ENCODE measurements at regions not wholly inside any gene's neighbourhood (a gene's known extent, or its start where the extent isn't known, plus 50 kb on each side); places are given as distances from the start of the nearest gene placed in this dataset.

- Histone ChIP-seq H3K4me1 (no peaks in the 10 kb centered on the region), H3K27ac (no peak overlapping the region), H3K4me3 (no peak overlapping the region), H3K27me3 (no peaks in the 10 kb centered on the region), H3K36me3 (no peaks in the 10 kb centered on the region), H3K9me3 (no peaks in the 10 kb centered on the region)
- TF ChIP-seq POLR2AphosphoS5 (IDR thresholded peaks at IDR 0.05) = no peak
- no peak for TF ChIP-seq EP300 (IDR thresholded peaks at IDR 0.05)
- no peak for TF ChIP-seq CTCF (IDR thresholded peaks at IDR 0.05)
- TF ChIP-seq POLR2A (IDR thresholded peaks at IDR 0.05) = no peak
- 54% methylated on average over 1 of the region's 2 CpGs; no CpG with 5 or more reads in 1 of the 2 donors for WGBS, 2 donors (ENCODE audit: low coverage in 1 of 2)
- no peak for ATAC-seq
These were observed 219.3 kb upstream of the GRIN3A start for GRCh38 chr9:101957705-101958104.

GRCh38 chr9:101951598-101951997 lies 213.2 kb upstream of the GRIN3A start:
- ATAC-seq = no peak
- H3K27me3 ChIP-seq = no peaks in the 10 kb centered on the region
- no peaks in the 10 kb centered on the region for H3K36me3 ChIP-seq
- H3K9me3 ChIP-seq = no peaks in the 10 kb centered on the region
- no peaks in the 10 kb centered on the region for H3K4me1 ChIP-seq
- no peak overlapping the region for H3K4me3 ChIP-seq
- no peak overlapping the region for H3K27ac ChIP-seq
- WGBS, 2 donors (ENCODE audit: low coverage in 1 of 2) = 50 to 100% methylated on average over 1 of the region's 1 CpG
- TF ChIP-seq POLR2A (IDR thresholded peaks at IDR 0.05) (no peak), CTCF (IDR thresholded peaks at IDR 0.05) (no peak), EP300 (IDR thresholded peaks at IDR 0.05) (no peak), POLR2AphosphoS5 (IDR thresholded peaks at IDR 0.05) (no peak)

- TF ChIP-seq CTCF (IDR thresholded peaks at IDR 0.05) = no peak
- Histone ChIP-seq H3K4me1 (no peaks in the 10 kb centered on the region), H3K27ac (no peak overlapping the region), H3K36me3 (no peaks in the 10 kb centered on the region), H3K27me3 (no peaks in the 10 kb centered on the region), H3K4me3 (no peak overlapping the region), H3K9me3 (no peaks in the 10 kb centered on the region)
- ATAC-seq = no peak
- 25 to 33% methylated on average over 1 to 2 of the region's 2 CpGs for WGBS, 2 donors (ENCODE audit: low coverage in 1 of 2)
These were observed 193.3 kb upstream of the GRIN3A start for GRCh38 chr9:101931756-101932155.

GRCh38 chr9:101930783-101931182 lies 192.3 kb upstream of the GRIN3A start:
- Histone ChIP-seq H3K4me3 (no peak overlapping the region), H3K36me3 (no peaks in the 10 kb centered on the region), H3K9me3 (no peaks in the 10 kb centered on the region), H3K4me1 (no peaks in the 10 kb centered on the region), H3K27ac (no peak overlapping the region), H3K27me3 (no peaks in the 10 kb centered on the region)
- TF ChIP-seq POLR2AphosphoS5 (IDR thresholded peaks at IDR 0.05) (no peak), EP300 (IDR thresholded peaks at IDR 0.05) (no peak), POLR2A (IDR thresholded peaks at IDR 0.05) (no peak), CTCF (IDR thresholded peaks at IDR 0.05) (no peak)
- ATAC-seq = no peak

- Histone ChIP-seq H3K9me3 (no peaks in the 10 kb centered on the region), H3K36me3 (no peaks in the 10 kb centered on the region), H3K27ac (no peak overlapping the region), H3K4me3 (no peak overlapping the region), H3K4me1 (no peaks in the 10 kb centered on the region), H3K27me3 (no peaks in the 10 kb centered on the region)
- no peak for ATAC-seq
- TF ChIP-seq POLR2A (IDR thresholded peaks at IDR 0.05) = no peak
- no peak for TF ChIP-seq CTCF (IDR thresholded peaks at IDR 0.05)
- TF ChIP-seq POLR2AphosphoS5 (IDR thresholded peaks at IDR 0.05) = no peak
- TF ChIP-seq EP300 (IDR thresholded peaks at IDR 0.05) = no peak
These were observed 187.1 kb upstream of the GRIN3A start for GRCh38 chr9:101925498-101925897.
